Activated CD8-positive, alpha-beta T cell treated with anti-CD3 and anti-CD28 coated beads for 36 hours (primary cell): ENCODE measurements at regions not wholly inside any gene's neighbourhood (a gene's known extent, or its start where the extent isn't known, plus 50 kb on each side); places are given as distances from the start of the nearest gene placed in this dataset.

ENCODE experiments used
- ATAC-seq: fragments of 200-7000 bp; cut with Tn5 transposase; one replicate; pipeline ENCODE4 v1.10.0; 2021; ENCODE audit warnings: mild to moderate bottlenecking, moderate library complexity
- CTCF ChIA-PET: fragments of 350-600 bp; sonication (Branson Sonifier 250); formaldehyde crosslinking; loops from one replicate; lab custom pipeline; 2021; ENCODE audit warnings: antibody characterized with exemption; lab: Charles Lee
- POLR2A ChIA-PET: fragments of 350-600 bp; sonication (Branson Sonifier 250); formaldehyde crosslinking; loops from one replicate; lab custom pipeline; 2021; ENCODE audit warnings: antibody characterized with exemption; lab: Charles Lee
- DNase-seq: peaks from one replicate; pipeline ENCODE4 v3.0.0-alpha.2; 2020
- H3K27ac Mint-ChIP-seq: one replicate; pipeline ENCODE4 v1.8.0; 2021; ENCODE audit warnings: mild to moderate bottlenecking, mixed read lengths
- H3K27me3 Mint-ChIP-seq: one replicate; pipeline ENCODE4 v1.8.0; 2021; ENCODE audit warnings: mixed read lengths
- H3K36me3 Mint-ChIP-seq: one replicate; pipeline ENCODE4 v1.8.0; 2021; ENCODE audit warnings: low read depth, mixed read lengths
- H3K4me1 Mint-ChIP-seq: one replicate; pipeline ENCODE4 v1.8.0; 2021; ENCODE audit warnings: low read depth, mixed read lengths
- H3K4me3 Mint-ChIP-seq: one replicate; pipeline ENCODE4 v1.8.0; 2021; ENCODE audit warnings: mild to moderate bottlenecking, moderate library complexity, mixed read lengths
- H3K9me3 Mint-ChIP-seq: one replicate; pipeline ENCODE4 v1.8.0; 2021; ENCODE audit warnings: mixed read lengths
- CTCF ChIP-seq: fragments of 200-600 bp; IDR thresholded peaks from one replicate; pipeline ENCODE4 v1.8.0; 2022; ENCODE audit warnings: antibody characterized with exemption, mild to moderate bottlenecking
- intact Hi-C: fragments of 100-400 bp; cut with micrococcal nuclease; formaldehyde crosslinking; loops from one replicate; pipeline ENCODE4 v1.10.0; 2022

GRCh38 chr10:28951484-28951883, 274.2 kb downstream of the BAMBI start:
- H3K36me3 Mint-ChIP-seq = no peaks in the 10 kb centered on the region
- H3K9me3 Mint-ChIP-seq = no peaks in the 10 kb centered on the region
- intact Hi-C loops = no loop called here
- H3K4me3 Mint-ChIP-seq = no peak overlapping the region
- no peak overlapping the region for H3K27ac Mint-ChIP-seq
- CTCF ChIA-PET = no interaction called here
- no peak for TF ChIP-seq CTCF
- POLR2A ChIA-PET = no interaction called here
- H3K4me1 Mint-ChIP-seq = no peaks in the 10 kb centered on the region
- H3K27me3 Mint-ChIP-seq = peaks cover 15% of the 10 kb centered on the region
- ATAC-seq = no peak
- no peak for DNase-seq

- Mint-ChIP-seq H3K36me3 (no peaks in the 10 kb centered on the region), H3K27me3 (peaks cover 15% of the 10 kb centered on the region), H3K4me3 (no peak overlapping the region), H3K9me3 (no peaks in the 10 kb centered on the region), H3K27ac (no peak overlapping the region), H3K4me1 (no peaks in the 10 kb centered on the region)
- ChIA-PET POLR2A (no interaction called here), CTCF (no interaction called here)
- no peak for DNase-seq
- TF ChIP-seq CTCF = no peak
- no peak for ATAC-seq
- intact Hi-C loops = no loop called here
Observed at GRCh38 chr10:28952523-28952922, 275.2 kb downstream of the BAMBI start.

GRCh38 chr10:28954211-28954610, 276.9 kb downstream of the BAMBI start:
- no peak for TF ChIP-seq CTCF
- H3K27ac Mint-ChIP-seq = no peak overlapping the region
- ChIA-PET POLR2A (no interaction called here), CTCF (no interaction called here)
- no peak overlapping the region for H3K4me3 Mint-ChIP-seq
- H3K27me3 Mint-ChIP-seq = peaks cover 15% of the 10 kb centered on the region
- H3K36me3 Mint-ChIP-seq = no peaks in the 10 kb centered on the region
- intact Hi-C loops = no loop called here
- ATAC-seq (no peak), DNase-seq (no peak)
- no peaks in the 10 kb centered on the region for H3K4me1 Mint-ChIP-seq
- H3K9me3 Mint-ChIP-seq = no peaks in the 10 kb centered on the region

GRCh38 chr10:28958468-28958867, 281.1 kb downstream of the BAMBI start:
- ChIA-PET CTCF (no interaction called here), POLR2A (no interaction called here)
- TF ChIP-seq CTCF = no peak
- Mint-ChIP-seq H3K27ac (no peak overlapping the region), H3K4me3 (no peak overlapping the region), H3K27me3 (peaks cover under 1% of the 10 kb centered on the region), H3K4me1 (no peaks in the 10 kb centered on the region), H3K9me3 (no peaks in the 10 kb centered on the region), H3K36me3 (no peaks in the 10 kb centered on the region)
- DNase-seq = no peak
- intact Hi-C loops = no loop called here
- ATAC-seq = no peak

- ChIA-PET CTCF (no interaction called here), POLR2A (no interaction called here)
- H3K4me1 Mint-ChIP-seq = no peaks in the 10 kb centered on the region
- H3K36me3 Mint-ChIP-seq = no peaks in the 10 kb centered on the region
- DNase-seq (no peak), ATAC-seq (no peak)
- intact Hi-C loops = no loop called here
- TF ChIP-seq CTCF = no peak
- no peaks in the 10 kb centered on the region for H3K27me3 Mint-ChIP-seq
- H3K9me3 Mint-ChIP-seq = no peaks in the 10 kb centered on the region
- no peak overlapping the region for H3K4me3 Mint-ChIP-seq
- H3K27ac Mint-ChIP-seq = no peak overlapping the region
Observed at GRCh38 chr10:28959850-28960501, 282.7 kb downstream of the BAMBI start.
